MCF 10A (cell line): ENCODE measurements at regions not wholly inside any gene's neighbourhood (a gene's known extent, or its start where the extent isn't known, plus 50 kb on each side); places are given as distances from the start of the nearest gene placed in this dataset.

Experiments
- BruUV-seq: library from RNA; stranded (reverse); fragments of 400-500 nt; replicated peaks from 2 replicates; lab custom pipeline; 2021; lab: Mats Ljungman, UMichigan
- CTCF ChIA-PET: fragments of 300-600 bp; sonication (Branson Sonifier 250); formaldehyde crosslinking; extraction: SDS; loops from one replicate; lab custom pipeline; 2021; ENCODE audit warnings: antibody characterized with exemption, inconsistent platforms; lab: Yijun Ruan, JAX
- POLR2A ChIA-PET: fragments of 300-600, 350-650 bp; sonication (Branson Sonifier 250); formaldehyde crosslinking; extraction: SDS; loops from one replicate; lab custom pipeline; 2020; ENCODE audit warnings: antibody characterized with exemption, inconsistent platforms; lab: Yijun Ruan, JAX
- DNase-seq: peaks from one replicate; pipeline ENCODE4 v3.0.0-alpha.2; 2018; ENCODE audit not compliant: unreplicated experiment
- H3K27ac Mint-ChIP-seq: one replicate; pipeline ENCODE4 v1.8.0; 2022; ENCODE audit warnings: mild to moderate bottlenecking, low read depth, mixed read lengths; ENCODE audit not compliant: unreplicated experiment
- H3K27me3 Mint-ChIP-seq: one replicate; pipeline ENCODE4 v1.8.0; 2022; ENCODE audit warnings: mixed read lengths; ENCODE audit not compliant: insufficient read depth, unreplicated experiment
- H3K36me3 Mint-ChIP-seq: one replicate; pipeline ENCODE4 v1.8.0; 2022; ENCODE audit warnings: mild to moderate bottlenecking, moderate library complexity, mixed read lengths; ENCODE audit not compliant: insufficient read depth, unreplicated experiment
- H3K4me1 Mint-ChIP-seq: one replicate; pipeline ENCODE4 v1.8.0; 2022; ENCODE audit warnings: mixed read lengths; ENCODE audit not compliant: insufficient read depth, unreplicated experiment
- H3K4me3 Mint-ChIP-seq: one replicate; pipeline ENCODE4 v1.8.0; 2022; ENCODE audit warnings: mild to moderate bottlenecking, moderate library complexity, mixed read lengths; ENCODE audit not compliant: unreplicated experiment
- H3K9me3 Mint-ChIP-seq: one replicate; pipeline ENCODE4 v1.8.0; 2022; ENCODE audit warnings: mixed read lengths; ENCODE audit not compliant: unreplicated experiment
- CTCF ChIP-seq: fragments of 200-600 bp; IDR thresholded peaks from one replicate; pipeline ENCODE4 v1.8.0; 2022; ENCODE audit warnings: antibody characterized with exemption, mild to moderate bottlenecking; ENCODE audit not compliant: unreplicated experiment
- intact Hi-C: fragments of 100-400 bp; cut with micrococcal nuclease; formaldehyde crosslinking; loops from 2 replicates; pipeline ENCODE4 v1.14.1; 2022

GRCh38 chr5:156245895-156246294 lies 81.1 kb upstream of the SGCD start:
- no peak for TF ChIP-seq CTCF
- BruUV-seq, result no TSS peak
- Mint-ChIP-seq H3K4me1 (no peaks in the 10 kb centered on the region), H3K9me3 (peaks cover 8% of the 10 kb centered on the region), H3K27ac (no peak overlapping the region), H3K4me3 (no peak overlapping the region), H3K36me3 (no peaks in the 10 kb centered on the region), H3K27me3 (no peaks in the 10 kb centered on the region)
- CTCF ChIA-PET, result interaction anchor here (1.0 kb wide), 1 partner anchor 17 kb away, joined by 3 read pairs; no protein-coding TSS in a partner anchor
- POLR2A ChIA-PET, result interaction anchor here (0.8 kb wide), 1 partner anchor 989 kb away, joined by 3 read pairs; no protein-coding TSS in a partner anchor
- DNase-seq, result no peak
- intact Hi-C loops, result no loop called here

GRCh38 chr5:156251076-156251475 lies 75.9 kb upstream of the SGCD start:
- no peak overlapping the region for H3K27ac Mint-ChIP-seq
- no TSS peak for BruUV-seq
- intact Hi-C loops, result no loop called here
- H3K4me1 Mint-ChIP-seq, result no peaks in the 10 kb centered on the region
- POLR2A ChIA-PET, result no interaction called here
- H3K27me3 Mint-ChIP-seq, result no peaks in the 10 kb centered on the region
- H3K36me3 Mint-ChIP-seq, result no peaks in the 10 kb centered on the region
- peaks cover 8% of the 10 kb centered on the region for H3K9me3 Mint-ChIP-seq
- no peak for TF ChIP-seq CTCF
- DNase-seq, result no peak
- CTCF ChIA-PET, result no interaction called here
- H3K4me3 Mint-ChIP-seq, result no peak overlapping the region

- no TSS peak for BruUV-seq
Measured at GRCh38 chr5:156253130-156253529, 73.8 kb upstream of the SGCD start.

GRCh38 chr5:156254196-156254595 lies 72.8 kb upstream of the SGCD start:
- intact Hi-C loops, result no loop called here
- Mint-ChIP-seq H3K4me1 (no peaks in the 10 kb centered on the region), H3K36me3 (no peaks in the 10 kb centered on the region), H3K27ac (no peak overlapping the region), H3K27me3 (no peaks in the 10 kb centered on the region), H3K4me3 (no peak overlapping the region), H3K9me3 (no peaks in the 10 kb centered on the region)
- DNase-seq, result no peak
- CTCF ChIA-PET, result interaction anchor here (0.7 kb wide), 1 partner anchor 16 kb away, joined by 3 read pairs; no protein-coding TSS in a partner anchor
- POLR2A ChIA-PET, result no interaction called here
- no peak for TF ChIP-seq CTCF
- BruUV-seq, result no TSS peak

More at GRCh38 chr5:156253130-156253529, 73.8 kb upstream of the SGCD start:
- Mint-ChIP-seq H3K4me1 (no peaks in the 10 kb centered on the region), H3K27ac (no peak overlapping the region), H3K4me3 (no peak overlapping the region), H3K36me3 (no peaks in the 10 kb centered on the region), H3K27me3 (no peaks in the 10 kb centered on the region), H3K9me3 (peaks cover 2% of the 10 kb centered on the region)
- CTCF ChIA-PET, result interaction anchor here (0.6 to 0.7 kb wide), 2 partner anchors 106 to 303 kb away, joined by 3 read pairs; no protein-coding TSS in a partner anchor
- intact Hi-C loops, result no loop called here
- no peak for TF ChIP-seq CTCF
- no peak for DNase-seq
- POLR2A ChIA-PET, result no interaction called here
